ENCODE measurements at regions not wholly inside any gene's neighbourhood (a gene's known extent, or its start where the extent isn't known, plus 50 kb on each side); places are given as distances from the start of the nearest gene placed in this dataset.
A peak's percentile ranks its signal among the peaks of the same experiment; 100 is the strongest.

- no peak for DNase-seq
Observed at GRCh38 chr7:116425647-116426209, 73.8 kb upstream of the CAV2 start.

- peak; percentile 61 to 87 for DNase-seq
Observed at GRCh38 chr7:116426428-116427156, 72.9 kb upstream of the CAV2 start.

- no peak for DNase-seq
Observed at GRCh38 chr7:116429986-116430619, 69.4 kb upstream of the CAV2 start.

- no peak for DNase-seq
Observed at GRCh38 chr7:116431787-116432526, 67.6 kb upstream of the CAV2 start.

- no peak for DNase-seq
Observed at GRCh38 chr7:116432527-116432916, 67.0 kb upstream of the CAV2 start.

GRCh38 chr7:116433246-116433645 lies 66.3 kb upstream of the CAV2 start:
- DNase-seq = no peak

GRCh38 chr7:116434820-116435341 lies 64.7 kb upstream of the CAV2 start:
- peak; percentile 28 to 88 for DNase-seq

GRCh38 chr7:116436305-116436826 lies 63.2 kb upstream of the CAV2 start:
- no peak for DNase-seq

GRCh38 chr7:116438267-116438666 lies 61.3 kb upstream of the CAV2 start:
- peak in 1 of 2 experiments; percentile 50 for DNase-seq

- DNase-seq = no peak
Observed at GRCh38 chr7:116439005-116439404, 60.5 kb upstream of the CAV2 start.

- no peak for DNase-seq
Observed at GRCh38 chr7:116439841-116440549, 59.5 kb upstream of the CAV2 start.

GRCh38 chr7:116441534-116441933 lies 58.0 kb upstream of the CAV2 start:
- DNase-seq = no peak

GRCh38 chr7:116443101-116443523 lies 56.4 kb upstream of the CAV2 start:
- DNase-seq = peak; percentile 90 to 99

- no peak for DNase-seq
Observed at GRCh38 chr7:116443646-116444045, 55.9 kb upstream of the CAV2 start.

GRCh38 chr7:116445447-116446211 lies 53.9 kb upstream of the CAV2 start:
- DNase-seq = no peak

GRCh38 chr7:116446212-116446855 lies 53.2 kb upstream of the CAV2 start:
- no peak for DNase-seq

GRCh38 chr7:116447436-116447835 lies 52.1 kb upstream of the CAV2 start:
- no peak for DNase-seq

- no peak for DNase-seq
Observed at GRCh38 chr7:116447966-116448839, 51.3 kb upstream of the CAV2 start.

GRCh38 chr7:116449441-116449840 lies 50.1 kb upstream of the CAV2 start:
- no peak for DNase-seq

All from SW 1271 (cell line).